ENCODE measurements at regions not wholly inside any gene's neighbourhood (a gene's known extent, or its start where the extent isn't known, plus 50 kb on each side); places are given as distances from the start of the nearest gene placed in this dataset.

DNA sequence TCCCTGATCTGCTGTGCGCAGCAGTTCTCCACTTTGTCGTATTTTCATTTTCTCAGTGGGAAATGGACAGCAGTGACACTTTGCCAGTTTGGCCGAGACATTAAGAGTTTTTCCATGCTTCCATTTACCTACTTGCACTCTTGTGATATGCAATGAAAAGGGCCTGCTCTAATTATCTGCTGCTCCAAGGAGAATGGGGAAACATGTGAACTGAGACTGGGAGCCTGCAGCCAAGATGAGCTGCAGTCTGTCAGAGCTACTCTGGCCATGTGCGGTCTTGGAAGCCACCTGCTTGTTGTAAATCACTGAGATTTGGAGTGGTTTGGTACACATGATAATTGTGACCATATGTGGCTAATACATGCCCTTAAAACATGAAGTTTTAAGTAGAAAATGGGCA lies 586.6 kb upstream of the POT1 start:
- TF ChIP-seq EZH2 (IDR thresholded peaks at IDR 0.05; ENCODE audit: low read depth, unreplicated experiment) (no peak), EZH2phosphoT487 (IDR thresholded peaks at IDR 0.05; ENCODE audit: unreplicated experiment) (no peak), NANOG (IDR thresholded peaks at IDR 0.05; ENCODE audit: borderline replicate concordance) (no peak), CREB1 (CRISPR knock-in tag; IDR thresholded peaks at IDR 0.05; ENCODE audit: low read depth) (no peak), POLR2AphosphoS5 (IDR thresholded peaks at IDR 0.05; ENCODE audit: low read depth) (no peak), JUNB (IDR thresholded peaks at IDR 0.05; ENCODE audit: unreplicated experiment) (no peak), ZNF331 (CRISPR knock-in tag; IDR thresholded peaks at IDR 0.05; ENCODE audit: low read depth) (no peak)
- TF ChIP-seq, protein P1, sequence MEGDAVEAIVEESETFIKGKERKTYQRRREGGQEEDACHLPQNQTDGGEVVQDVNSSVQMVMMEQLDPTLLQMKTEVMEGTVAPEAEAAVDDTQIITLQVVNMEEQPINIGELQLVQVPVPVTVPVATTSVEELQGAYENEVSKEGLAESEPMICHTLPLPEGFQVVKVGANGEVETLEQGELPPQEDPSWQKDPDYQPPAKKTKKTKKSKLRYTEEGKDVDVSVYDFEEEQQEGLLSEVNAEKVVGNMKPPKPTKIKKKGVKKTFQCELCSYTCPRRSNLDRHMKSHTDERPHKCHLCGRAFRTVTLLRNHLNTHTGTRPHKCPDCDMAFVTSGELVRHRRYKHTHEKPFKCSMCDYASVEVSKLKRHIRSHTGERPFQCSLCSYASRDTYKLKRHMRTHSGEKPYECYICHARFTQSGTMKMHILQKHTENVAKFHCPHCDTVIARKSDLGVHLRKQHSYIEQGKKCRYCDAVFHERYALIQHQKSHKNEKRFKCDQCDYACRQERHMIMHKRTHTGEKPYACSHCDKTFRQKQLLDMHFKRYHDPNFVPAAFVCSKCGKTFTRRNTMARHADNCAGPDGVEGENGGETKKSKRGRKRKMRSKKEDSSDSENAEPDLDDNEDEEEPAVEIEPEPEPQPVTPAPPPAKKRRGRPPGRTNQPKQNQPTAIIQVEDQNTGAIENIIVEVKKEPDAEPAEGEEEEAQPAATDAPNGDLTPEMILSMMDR (conservative IDR thresholded peaks at IDR 0.05; ENCODE audit: low read depth in 2 of 2) = no peak
- TF ChIP-seq, protein P2, sequence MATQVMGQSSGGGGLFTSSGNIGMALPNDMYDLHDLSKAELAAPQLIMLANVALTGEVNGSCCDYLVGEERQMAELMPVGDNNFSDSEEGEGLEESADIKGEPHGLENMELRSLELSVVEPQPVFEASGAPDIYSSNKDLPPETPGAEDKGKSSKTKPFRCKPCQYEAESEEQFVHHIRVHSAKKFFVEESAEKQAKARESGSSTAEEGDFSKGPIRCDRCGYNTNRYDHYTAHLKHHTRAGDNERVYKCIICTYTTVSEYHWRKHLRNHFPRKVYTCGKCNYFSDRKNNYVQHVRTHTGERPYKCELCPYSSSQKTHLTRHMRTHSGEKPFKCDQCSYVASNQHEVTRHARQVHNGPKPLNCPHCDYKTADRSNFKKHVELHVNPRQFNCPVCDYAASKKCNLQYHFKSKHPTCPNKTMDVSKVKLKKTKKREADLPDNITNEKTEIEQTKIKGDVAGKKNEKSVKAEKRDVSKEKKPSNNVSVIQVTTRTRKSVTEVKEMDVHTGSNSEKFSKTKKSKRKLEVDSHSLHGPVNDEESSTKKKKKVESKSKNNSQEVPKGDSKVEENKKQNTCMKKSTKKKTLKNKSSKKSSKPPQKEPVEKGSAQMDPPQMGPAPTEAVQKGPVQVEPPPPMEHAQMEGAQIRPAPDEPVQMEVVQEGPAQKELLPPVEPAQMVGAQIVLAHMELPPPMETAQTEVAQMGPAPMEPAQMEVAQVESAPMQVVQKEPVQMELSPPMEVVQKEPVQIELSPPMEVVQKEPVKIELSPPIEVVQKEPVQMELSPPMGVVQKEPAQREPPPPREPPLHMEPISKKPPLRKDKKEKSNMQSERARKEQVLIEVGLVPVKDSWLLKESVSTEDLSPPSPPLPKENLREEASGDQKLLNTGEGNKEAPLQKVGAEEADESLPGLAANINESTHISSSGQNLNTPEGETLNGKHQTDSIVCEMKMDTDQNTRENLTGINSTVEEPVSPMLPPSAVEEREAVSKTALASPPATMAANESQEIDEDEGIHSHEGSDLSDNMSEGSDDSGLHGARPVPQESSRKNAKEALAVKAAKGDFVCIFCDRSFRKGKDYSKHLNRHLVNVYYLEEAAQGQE (IDR thresholded peaks at IDR 0.05; ENCODE audit: unreplicated experiment) = no peak

Data from GM23338 (cell line).